HG03342 (cell line): ENCODE measurements at regions not wholly inside any gene's neighbourhood (a gene's known extent, or its start where the extent isn't known, plus 50 kb on each side); places are given as distances from the start of the nearest gene placed in this dataset.
A peak's percentile ranks its signal among the peaks of the same experiment; 100 is the strongest.
"Not testable (repeated sequence)": the region's sequence is repeated elsewhere in the genome, so short reads cannot be mapped to it uniquely, and the experiment has no call there.

ENCODE experiments used
- ATAC-seq: cut with Tn5 transposase; IDR thresholded peaks from one replicate; pipeline ENCODE4 v1.9.1; 2021; ENCODE audit warnings: mild to moderate bottlenecking, moderate library complexity; ENCODE audit not compliant: unreplicated experiment

DNA sequence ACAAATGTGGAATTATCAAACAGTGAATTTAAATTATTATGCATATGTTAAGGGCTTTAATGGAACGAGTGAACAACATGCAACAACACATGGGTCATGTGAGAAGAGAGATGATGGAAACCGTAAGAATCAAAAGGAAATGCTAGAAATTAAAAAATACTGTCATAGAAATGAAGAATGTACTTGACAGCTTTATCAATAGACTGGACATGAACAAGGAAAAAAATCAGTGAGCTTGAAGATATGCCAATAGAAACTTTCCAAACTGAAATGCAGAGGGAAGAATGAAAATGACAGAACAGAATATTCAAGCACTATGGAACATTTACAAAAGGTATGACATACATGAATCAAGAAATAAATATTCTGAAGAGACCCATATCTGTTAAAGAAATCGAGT, 117.7 kb upstream of the KCNJ3 start:
- ATAC-seq = no peak

DNA sequence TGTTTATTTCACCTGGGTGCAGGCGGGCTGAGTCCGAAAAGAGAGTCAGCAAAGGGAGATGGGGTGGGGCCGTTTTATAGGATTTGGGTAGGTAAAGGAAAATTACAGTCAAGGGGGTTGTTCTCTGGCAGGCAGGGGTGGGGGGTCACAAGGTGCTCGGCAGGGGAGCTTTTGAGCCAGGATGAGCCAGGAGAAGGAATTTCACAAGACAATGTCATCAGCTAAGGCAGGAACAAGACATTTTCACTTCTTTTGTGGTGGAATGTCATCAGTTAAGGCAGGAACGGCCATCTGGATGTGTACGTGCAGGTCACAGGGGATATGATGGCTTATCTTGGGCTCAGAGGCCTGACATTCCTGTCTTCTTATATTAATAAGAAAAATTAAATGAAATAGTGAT, 115.8 kb upstream of the KCNJ3 start:
- not testable (repeated sequence) for ATAC-seq

DNA sequence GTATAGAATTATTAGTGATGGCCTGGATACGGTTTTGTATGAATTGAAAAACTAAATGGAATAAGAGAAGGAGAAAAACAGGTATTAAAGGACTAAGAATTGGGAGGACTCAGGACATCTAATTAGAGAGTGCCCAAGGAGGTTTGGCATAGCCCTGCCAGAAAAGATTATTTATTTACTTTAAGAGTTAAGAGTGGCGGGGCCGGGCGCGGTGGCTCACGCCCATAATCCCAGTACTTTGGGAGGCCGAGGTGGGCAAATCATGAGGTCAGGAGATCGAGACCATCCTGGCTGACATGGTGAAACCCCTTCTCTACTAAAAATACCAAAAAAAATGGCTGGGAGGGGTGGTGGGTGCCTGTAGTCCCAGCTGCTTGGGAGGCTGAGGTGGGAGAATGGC, 115.2 kb upstream of the KCNJ3 start:
- ATAC-seq = not testable (repeated sequence)

DNA sequence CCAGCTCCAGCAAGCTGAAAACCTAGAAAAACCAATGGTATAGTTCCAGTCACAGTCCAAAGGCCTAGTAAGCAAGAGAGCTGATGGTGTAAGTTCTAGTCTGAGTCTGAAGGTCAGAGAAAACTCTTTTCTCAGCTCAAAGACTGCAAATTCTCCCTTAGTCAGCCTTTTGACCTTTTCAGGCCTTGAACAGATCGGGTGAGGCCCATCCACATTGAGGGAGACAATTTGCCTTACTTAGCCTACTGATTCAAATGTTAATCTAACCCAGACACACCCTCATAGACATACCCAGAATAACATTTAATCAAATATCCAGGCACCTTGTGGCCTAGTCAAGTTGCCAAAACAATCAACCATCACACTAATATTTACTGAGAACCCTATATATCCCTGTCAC, 110.8 kb upstream of the KCNJ3 start:
- no peak for ATAC-seq

DNA sequence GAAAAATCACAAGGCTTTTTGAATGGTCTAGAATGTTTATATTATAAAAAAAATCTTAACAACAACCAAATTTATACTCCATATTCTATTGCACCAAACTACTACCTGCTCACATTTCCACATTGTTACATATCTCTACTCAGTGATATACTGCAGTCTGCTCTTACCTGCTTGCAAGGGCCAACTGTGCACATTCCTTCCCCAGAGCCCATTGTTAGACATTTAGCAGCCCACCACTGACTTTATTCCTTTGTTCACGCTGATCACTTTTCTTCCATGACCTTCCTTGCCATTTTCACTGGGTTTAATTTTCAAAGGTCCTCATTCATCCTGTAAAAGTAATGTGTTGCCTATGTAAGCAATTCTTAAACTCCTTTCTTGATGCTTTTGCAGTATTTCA, 109.7 kb upstream of the KCNJ3 start:
- no peak for ATAC-seq

DNA sequence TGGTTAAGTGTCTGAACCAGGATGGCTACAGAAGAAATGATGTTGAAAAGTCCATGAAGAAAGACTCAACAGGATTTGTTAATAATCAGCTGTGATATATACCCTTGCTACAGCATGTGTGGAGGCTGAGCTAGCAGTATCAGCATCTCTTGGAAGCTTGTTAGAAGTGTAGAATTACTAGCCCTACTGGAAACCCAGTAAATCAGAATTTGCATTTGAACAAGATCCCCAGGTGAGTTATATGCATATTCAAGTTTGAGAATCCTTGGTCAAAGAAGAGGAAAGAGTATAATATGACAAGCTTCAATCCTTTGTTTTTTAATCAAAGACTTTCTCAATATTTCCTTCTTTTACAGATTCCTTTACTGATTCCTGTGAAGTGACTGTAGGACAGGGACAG, 109.0 kb upstream of the KCNJ3 start:
- ATAC-seq = no peak

DNA sequence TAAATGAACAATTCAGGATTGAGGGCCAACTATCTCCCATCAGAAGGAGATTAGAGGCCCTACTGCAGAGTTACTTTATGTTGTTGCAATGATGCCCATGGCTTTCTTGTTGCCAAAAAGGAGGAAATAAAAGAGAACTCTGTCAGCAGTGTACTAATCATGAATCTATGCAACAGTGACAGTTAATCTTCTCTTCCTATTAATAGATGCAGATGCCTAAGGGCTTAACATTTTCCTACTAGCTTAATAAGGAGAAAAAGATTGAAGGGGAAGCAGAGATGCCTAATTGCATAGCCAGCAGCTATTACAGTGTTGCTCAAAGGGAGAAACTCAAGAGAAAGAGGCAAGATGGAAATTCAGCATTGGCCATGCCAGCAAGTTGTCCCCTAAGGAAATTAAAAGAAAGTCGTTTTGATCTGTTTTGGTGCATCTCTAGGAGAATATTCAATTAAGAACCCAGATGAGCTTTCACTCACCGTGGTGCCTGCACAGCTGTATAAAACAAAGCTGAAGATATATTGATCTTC, 107.1 kb upstream of the KCNJ3 start:
- ATAC-seq = no peak

DNA sequence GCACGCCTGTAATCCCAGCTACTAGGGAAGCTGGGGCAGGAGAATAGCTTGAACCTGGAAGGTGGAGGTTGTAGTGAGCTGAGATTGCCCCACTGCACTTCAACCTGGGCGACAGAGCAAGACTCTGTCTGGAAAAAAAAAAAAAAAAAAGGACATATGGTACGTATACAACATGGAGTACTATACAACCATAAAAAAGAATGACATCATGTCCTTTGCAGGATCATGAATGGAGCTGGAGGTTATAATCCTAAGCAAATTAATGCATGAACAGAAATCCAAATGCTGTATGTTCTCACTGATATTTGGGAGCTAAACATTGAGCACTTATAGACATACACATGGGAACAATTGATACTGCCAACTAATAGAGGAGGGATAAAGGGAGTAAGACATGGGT, 99.3 kb upstream of the KCNJ3 start:
- no peak for ATAC-seq

DNA sequence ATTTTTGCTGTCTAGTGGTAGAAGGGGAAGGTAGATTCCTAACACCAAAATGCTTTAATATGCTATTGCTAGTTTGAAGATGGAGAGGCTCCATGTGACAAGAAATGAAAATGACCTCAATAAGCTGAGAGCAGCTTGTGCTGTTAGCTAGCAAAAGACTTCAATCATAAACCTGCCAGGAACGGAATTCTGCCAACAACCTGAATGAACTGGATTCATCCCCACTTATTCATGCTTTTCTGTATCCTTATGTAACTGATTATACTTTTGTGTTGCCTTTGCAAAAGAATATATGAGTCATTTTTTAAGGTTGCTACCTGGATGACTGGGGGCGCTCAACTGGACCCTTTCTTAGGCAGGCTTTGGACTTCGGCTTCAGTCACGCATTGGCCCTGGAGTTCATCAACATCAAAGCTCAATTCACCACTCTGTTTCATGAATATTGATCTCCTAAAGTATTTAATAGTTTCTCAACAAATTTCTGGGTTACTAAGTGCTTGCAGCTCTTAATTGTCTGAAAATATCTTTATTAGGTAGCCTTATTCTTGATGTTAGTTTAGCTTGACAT, 97.5 kb upstream of the KCNJ3 start:
- no peak for ATAC-seq

DNA sequence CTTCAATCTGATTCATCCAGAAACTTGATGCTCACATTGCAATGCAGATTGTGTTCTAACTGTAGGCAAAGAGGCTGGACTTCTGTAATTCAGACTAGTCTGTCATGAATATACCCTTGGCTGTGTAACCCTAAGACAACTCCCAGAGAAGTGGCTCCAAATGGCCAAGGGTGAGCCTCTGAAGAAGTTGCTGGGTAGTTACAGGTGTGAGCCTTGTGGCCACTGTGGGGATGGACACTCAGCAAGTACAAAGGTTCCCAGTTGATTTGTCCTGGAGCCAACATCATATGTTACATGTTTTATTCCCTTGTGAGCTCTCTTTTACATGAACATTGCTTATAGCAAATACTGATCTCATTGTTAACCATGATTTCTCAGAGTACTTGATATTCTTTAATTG, 94.8 kb upstream of the KCNJ3 start:
- no peak for ATAC-seq

DNA sequence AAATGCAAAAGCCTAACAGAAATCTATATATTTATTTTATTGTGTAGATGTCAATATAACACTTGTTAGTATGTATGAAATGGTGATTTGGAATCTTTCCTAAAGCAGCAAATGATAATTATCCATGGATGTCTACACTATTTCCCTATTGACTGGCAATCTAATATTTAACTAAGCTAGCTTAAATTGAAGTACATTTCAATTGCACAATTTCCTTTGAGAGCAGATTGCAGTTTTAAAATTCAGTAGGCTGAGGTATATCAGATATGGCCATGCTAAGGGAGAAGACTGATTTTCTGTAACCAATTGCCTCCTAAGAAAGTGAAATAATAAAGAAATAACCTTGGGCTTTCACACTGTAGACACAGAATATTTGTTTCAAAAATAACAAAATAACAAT, 90.1 kb upstream of the KCNJ3 start:
- ATAC-seq = no peak

DNA sequence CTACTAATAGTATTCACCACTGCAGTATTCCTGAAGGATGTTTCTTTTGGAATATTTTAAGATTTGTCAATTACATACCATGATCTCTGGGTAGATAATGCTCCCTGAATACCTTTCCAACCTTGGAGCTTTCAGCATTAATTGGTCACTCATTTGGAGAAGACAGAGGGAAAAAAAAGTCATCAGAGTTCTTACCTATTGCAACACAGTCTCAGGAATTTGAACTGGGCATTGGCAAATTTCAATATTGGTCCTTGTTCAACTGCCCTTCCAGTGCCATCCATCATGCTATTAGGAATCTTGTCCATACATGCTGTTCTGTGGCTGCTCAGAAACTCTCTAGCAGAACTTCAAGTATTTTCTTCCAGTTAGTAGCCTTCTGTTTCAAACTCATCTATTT, 83.6 kb upstream of the KCNJ3 start:
- ATAC-seq = no peak

DNA sequence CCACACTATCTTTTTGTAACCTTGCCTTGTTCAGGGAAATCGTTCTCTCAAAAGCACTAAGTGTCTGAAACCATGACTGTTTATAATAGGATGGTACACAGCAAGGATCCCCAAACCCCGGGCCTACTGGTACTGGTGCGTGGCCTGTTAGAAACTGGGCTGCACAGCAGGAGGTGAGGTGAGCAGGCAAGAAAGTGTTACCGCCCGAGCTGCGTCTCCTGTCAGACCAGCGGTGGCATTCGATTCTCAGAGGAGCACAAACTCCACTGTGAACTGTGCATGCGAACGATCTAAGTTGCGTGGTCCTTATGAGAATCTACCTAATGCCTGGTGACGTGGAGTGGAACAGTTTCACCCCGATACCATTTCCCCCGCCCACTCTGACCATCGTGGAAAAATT, 81.8 kb upstream of the KCNJ3 start:
- ATAC-seq = no peak

DNA sequence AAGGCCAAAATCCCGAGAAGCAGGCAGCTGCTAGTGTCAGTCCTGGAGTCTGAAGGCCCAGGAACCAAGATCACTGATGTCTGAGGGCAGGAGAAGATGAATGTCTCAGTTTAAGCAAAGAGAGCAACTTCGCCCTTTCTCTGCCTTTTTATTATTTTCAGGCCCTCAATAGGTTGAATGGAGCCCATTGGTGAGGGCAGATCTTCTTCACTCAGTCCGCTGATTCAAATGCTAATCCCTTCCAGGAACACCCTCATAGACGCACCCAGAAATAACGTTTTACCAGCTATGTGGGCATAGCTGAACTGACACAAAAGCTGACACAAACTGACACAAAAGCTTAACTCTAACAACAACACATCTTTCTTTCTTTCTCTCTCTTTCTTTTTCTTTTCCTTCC, 78.0 kb upstream of the KCNJ3 start:
- no peak for ATAC-seq

DNA sequence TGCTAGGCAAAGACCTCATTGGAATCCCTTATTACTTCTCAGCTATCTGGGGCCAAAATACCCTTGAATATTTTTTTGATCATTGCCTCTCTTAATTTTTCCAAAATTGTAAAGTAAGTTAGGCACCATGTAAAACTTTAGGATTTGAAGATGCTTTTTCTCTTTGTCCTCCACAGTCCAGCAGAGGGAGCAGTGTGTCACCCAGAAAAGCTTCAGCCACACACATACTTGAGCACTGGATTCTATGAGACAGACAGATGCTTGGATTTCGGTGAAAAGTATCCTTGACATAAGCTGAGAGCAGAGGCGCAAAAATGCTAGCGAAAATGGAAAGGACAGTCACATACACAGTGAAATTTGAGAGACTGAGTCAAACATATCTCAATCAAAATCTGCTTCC, 74.7 kb upstream of the KCNJ3 start:
- peak; percentile 39 for ATAC-seq

DNA sequence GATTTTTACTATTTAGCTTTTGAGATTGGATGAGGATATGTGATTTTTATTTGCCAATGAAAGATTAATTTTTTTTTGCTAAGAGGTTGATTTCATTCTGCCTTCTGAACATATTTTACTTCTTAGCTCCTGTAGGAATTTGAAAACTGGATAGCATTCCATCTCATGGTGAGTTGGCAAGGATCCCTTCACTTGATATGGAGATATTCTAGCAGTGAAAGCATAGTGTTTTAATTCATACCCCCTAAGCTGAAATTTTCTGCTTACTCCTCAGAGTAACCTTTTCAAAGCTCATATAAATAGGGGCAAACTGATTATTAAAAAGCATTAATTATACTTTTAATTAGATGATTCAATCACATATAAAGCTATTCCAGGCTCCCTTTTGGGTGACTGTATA, 61.0 kb upstream of the KCNJ3 start:
- no peak for ATAC-seq

DNA sequence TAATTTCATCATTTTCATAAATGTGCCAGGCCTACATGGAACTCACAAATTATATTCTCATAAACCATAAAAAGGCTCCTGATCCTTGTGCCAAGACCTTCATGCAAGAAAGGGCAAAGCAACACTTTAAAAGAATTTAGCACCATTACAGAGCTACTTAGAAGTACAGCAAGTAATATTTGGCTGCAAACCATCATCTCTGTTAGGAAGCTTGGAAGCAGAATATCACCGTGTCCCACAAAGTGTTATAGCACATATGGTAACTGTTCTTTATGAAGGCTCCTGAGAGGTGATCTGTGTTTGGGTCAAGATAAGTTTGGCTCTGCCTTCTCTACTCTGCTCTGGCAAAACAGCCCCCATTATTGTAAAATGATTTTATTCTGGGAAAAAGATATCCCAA, 59.7 kb upstream of the KCNJ3 start:
- no peak for ATAC-seq

DNA sequence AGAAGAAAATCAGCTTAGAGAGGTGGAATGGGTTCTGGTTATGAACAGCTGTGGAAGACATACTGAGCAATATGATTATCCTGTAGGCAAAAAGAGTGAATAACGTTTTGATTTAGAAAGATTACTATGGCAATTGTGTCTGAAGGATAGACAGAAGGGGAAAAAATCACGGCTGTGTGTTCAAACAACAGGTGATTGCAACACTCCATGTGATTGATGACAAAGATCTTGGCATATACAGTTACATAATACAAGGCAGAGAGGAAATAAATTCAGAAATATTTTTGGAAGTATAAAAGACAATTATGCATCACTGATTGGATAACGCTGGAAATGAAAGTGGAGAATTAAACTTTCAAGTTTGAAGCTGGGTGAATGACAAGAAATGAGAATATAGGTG, 58.5 kb upstream of the KCNJ3 start:
- no peak for ATAC-seq
